ENCODE measurements at regions not wholly inside any gene's neighbourhood (a gene's known extent, or its start where the extent isn't known, plus 50 kb on each side); places are given as distances from the start of the nearest gene placed in this dataset.
A peak's percentile ranks its signal among the peaks of the same experiment; 100 is the strongest.

- FAIRE-seq, result no peak
- H2BK120ac ChIP-seq (replicated peaks; ENCODE audit: low read depth, low read length), result no peak overlapping the region
- TF ChIP-seq SUZ12 (IDR thresholded peaks at IDR 0.05; ENCODE audit: low read length) (no peak), NANOG (IDR thresholded peaks at IDR 0.05; ENCODE audit: insufficient read depth, low read depth, low read length, poor library complexity, severe bottlenecking) (no peak), CHD2 (IDR thresholded peaks at IDR 0.05; ENCODE audit: low read length) (no peak), HDAC2 (IDR thresholded peaks at IDR 0.05; ENCODE audit: borderline replicate concordance in 1 of 2, low read depth in 2 of 2, low read length in 2 of 2) (no peak), TBP (IDR thresholded peaks at IDR 0.05; ENCODE audit: low read depth, low read length) (no peak), YY1 (IDR thresholded peaks at IDR 0.05; ENCODE audit: low read depth, low read length) (no peak), POU5F1 (IDR thresholded peaks at IDR 0.05; ENCODE audit: low read depth, low read length) (no peak), RBBP5 (IDR thresholded peaks at IDR 0.05; ENCODE audit: borderline replicate concordance, low read depth, low read length) (no peak), USF2 (IDR thresholded peaks at IDR 0.05; ENCODE audit: low read length) (no peak), KDM4A (IDR thresholded peaks at IDR 0.05; ENCODE audit: low read depth, low read length, severe bottlenecking) (no peak), SAP30 (IDR thresholded peaks at IDR 0.05; ENCODE audit: insufficient read depth, insufficient replicate concordance, low read length) (no peak)
These were observed 89.9 kb downstream of the EMX2 start for GRCh38 chr10:117632406-117632805.

More at GRCh38 chr10:117632406-117632805, 89.9 kb downstream of the EMX2 start:
- Histone ChIP-seq H2BK5ac (ENCODE audit: low read depth, low read length) (no peak overlapping the region), H4K20me1 (replicated peaks in 1 of 2; ENCODE audit: control insufficient read depth in 1 of 2, insufficient read depth in 2 of 2, low read length in 2 of 2) (no peaks in the 10 kb centered on the region), H3K23ac (ENCODE audit: insufficient read length) (no peak overlapping the region), H3K79me1 (ENCODE audit: low read depth, low read length) (no peaks in the 10 kb centered on the region), H3K79me2 (ENCODE audit: control insufficient read depth in 1 of 2, insufficient read depth in 2 of 2, low read length in 2 of 2) (no peaks in the 10 kb centered on the region), H3K27me3 (replicated peaks in 1 of 4; ENCODE audit: control insufficient read depth in 3 of 4, extremely low read depth in 1 of 4, insufficient read depth in 3 of 4, low read length in 3 of 4) (no peaks in the 10 kb centered on the region), H3K4me1 (replicated peaks in 1 of 4; ENCODE audit: control insufficient read depth in 3 of 4, insufficient read depth in 4 of 4, low read length in 3 of 4) (no peaks in the 10 kb centered on the region), H2BK12ac (ENCODE audit: low read depth, low read length) (no peak overlapping the region), H3K36me3 (ENCODE audit: control insufficient read depth in 2 of 4, insufficient read depth in 4 of 4, low read length in 3 of 4) (no peaks in the 10 kb centered on the region), H3K56ac (replicated peaks; ENCODE audit: insufficient read length, low read depth, low read length) (no peak overlapping the region), H4K91ac (replicated peaks; ENCODE audit: insufficient read length, low read length) (no peak overlapping the region), H3K4me3 (ENCODE audit: extremely low read depth in 1 of 4, insufficient read depth in 2 of 4, low read depth in 3 of 4, low read length in 4 of 4) (no peak overlapping the region), H2AK5ac (ENCODE audit: low read depth, low read length) (no peak overlapping the region), H2BK15ac (ENCODE audit: low read length) (no peak overlapping the region), H3K14ac (ENCODE audit: insufficient read length) (no peak overlapping the region), H4K8ac (ENCODE audit: extremely low read depth, insufficient read depth, low read length) (no peak overlapping the region), H3K18ac (ENCODE audit: extremely low read depth, low read length) (no peak overlapping the region), H2AFZ (ENCODE audit: low read length) (no peak overlapping the region), H3K9me3 (ENCODE audit: insufficient read depth in 2 of 2, low read depth in 1 of 2, low read length in 1 of 2) (no peaks in the 10 kb centered on the region), H2BK20ac (ENCODE audit: low read length) (no peak overlapping the region), H3K9ac (replicated peaks in 1 of 4; ENCODE audit: extremely low read depth in 1 of 4, low read depth in 3 of 4, low read length in 3 of 4) (no peak overlapping the region), H3K4me2 (ENCODE audit: insufficient read depth in 1 of 2, low read depth in 2 of 2, low read length in 2 of 2) (no peak overlapping the region), H4K5ac (ENCODE audit: insufficient read length, low read depth, low read length) (no peak overlapping the region), H3K23me2 (ENCODE audit: low read depth, low read length) (no peaks in the 10 kb centered on the region), H3K4ac (replicated peaks; ENCODE audit: insufficient read length, low read depth, low read length) (no peak overlapping the region), H3K27ac (ENCODE audit: low read depth, low read length) (no peak overlapping the region)
- ChIA-PET POLR2A (ENCODE audit: partially characterized antibody) (no interaction called here), CTCF (ENCODE audit: partially characterized antibody) (no interaction called here)
- WGBS, 2 experiments (ENCODE audit: extremely low coverage in 1 of 2, insufficient coverage in 1 of 2, insufficient read length in 1 of 2, insufficient replicate concordance in 2 of 2, low coverage in 1 of 2, low lambda C conversion rate in 2 of 2, missing lambda C conversion rate in 1 of 2), result 95% methylated on average over 7 of the region's 7 CpGs; no CpG with 5 or more reads in 1 of the 2 experiments
- peak in 1 of 2 experiments; percentile 30 for DNase-seq (ENCODE audit: low read depth in 1 of 2, low spot score in 2 of 2)

All from H1 (cell line).